K562 (cell line): ENCODE measurements at regions not wholly inside any gene's neighbourhood (a gene's known extent, or its start where the extent isn't known, plus 50 kb on each side); places are given as distances from the start of the nearest gene placed in this dataset.

ENCODE experiments used
- ATAC-seq: fragments of 200-7000 bp; cut with Tn5 transposase; 3 replicates; pipeline ENCODE4 v1.9.1; 2020; ENCODE audit warnings: moderate library complexity
- BruUV-seq: library from RNA; stranded (reverse); fragments of 400-500 nt; replicated peaks from 2 replicates; lab custom pipeline; 2021; lab: Mats Ljungman, UMichigan
- CTCF ChIA-PET: fragments of 300-600 bp; formaldehyde crosslinking; extraction: SDS; loops from one replicate; lab custom pipeline; 2021; ENCODE audit warnings: low intra/inter-chr PET ratio; lab: Yijun Ruan, JAX
- POLR2A ChIA-PET: fragments of 300-600, 350-650 bp; sonication (Branson Sonifier 250); formaldehyde crosslinking; extraction: SDS; loops from one replicate; lab custom pipeline; 2021; ENCODE audit warnings: antibody characterized with exemption, inconsistent platforms; lab: Yijun Ruan, JAX
- DNase-seq, 4 experiments: peaks; one replicate each; pipeline versions ENCODE4 v3.0.0 to v3.0.0-alpha.2; 2011 to 2018; ENCODE audit warnings: low spot score in 3 of 4, mixed read lengths in 3 of 4; ENCODE audit errors: extremely low read depth in 1 of 4
- FAIRE-seq: peaks from 2 replicates; lab custom pipeline; 2011; peaks lifted over from hg19 to GRCh38; lab: Jason Lieb, UNC
- H2AFZ ChIP-seq: 2 replicates; pipeline ENCODE4 v1.6.0; 2011; ENCODE audit warnings: low read depth, low read length, control low read depth, inconsistent platforms
- H3K27ac ChIP-seq: fragments of 200-600 bp; 3 replicates; pipeline ENCODE4 v1.8.0; 2011; ENCODE audit warnings: low read depth, mild to moderate bottlenecking, control low read depth, inconsistent platforms, low read length, moderate library complexity, mixed read lengths; ENCODE audit errors: extremely low read depth
- H3K27me3 ChIP-seq, 2 experiments: fragments of 300-600 bp in 1 of 2; 2 replicates in 1 of 2; 3 replicates in 1 of 2; pipeline versions ENCODE4 v1.6.0 to v1.8.0; 2011; ENCODE audit warnings: inconsistent platforms in 2 of 2, low read length in 2 of 2, mild to moderate bottlenecking in 1 of 2, mixed read lengths in 1 of 2, moderate library complexity in 1 of 2; ENCODE audit not compliant: control insufficient read depth in 2 of 2, insufficient read depth in 2 of 2
- H3K36me3 ChIP-seq: fragments of 300-600 bp; 3 replicates; pipeline ENCODE4 v1.8.0; 2011; ENCODE audit warnings: mild to moderate bottlenecking, low read length, inconsistent platforms; ENCODE audit not compliant: control insufficient read depth, insufficient read depth
- H3K4me1 ChIP-seq, 2 experiments: fragments of 200-600 bp in 1 of 2; replicated peaks in 1 of 2; 2 replicates in 1 of 2; 3 replicates in 1 of 2; pipeline versions ENCODE4 v1.5.1 to v1.8.0; 2011; ENCODE audit warnings: inconsistent platforms in 2 of 2, low read length in 2 of 2, mild to moderate bottlenecking in 1 of 2, mixed read lengths in 1 of 2, moderate library complexity in 1 of 2; ENCODE audit not compliant: control insufficient read depth in 2 of 2, insufficient read depth in 2 of 2
- H3K4me2 ChIP-seq: 2 replicates; pipeline ENCODE4 v1.6.1; 2011; ENCODE audit warnings: low read length, control low read depth, inconsistent platforms, mixed read lengths; ENCODE audit not compliant: insufficient read depth
- H3K4me3 ChIP-seq: fragments of 200-600 bp; sonication (generic), shearing (Covaris generic); 2 replicates; pipeline ENCODE4 v1.5.1; 2016; ENCODE audit warnings: control low read depth, inconsistent platforms
- H3K79me2 ChIP-seq: fragments of 200-600 bp; 3 replicates; pipeline ENCODE4 v1.8.0; 2011; ENCODE audit warnings: low read length, inconsistent platforms; ENCODE audit not compliant: control insufficient read depth, insufficient read depth
- H3K9ac ChIP-seq, 2 experiments: 2 replicates each; pipeline versions ENCODE4 v1.6.0 to v1.6.1; 2011; ENCODE audit warnings: low read depth in 2 of 2, low read length in 2 of 2, control low read depth in 1 of 2, inconsistent platforms in 1 of 2, mild to moderate bottlenecking in 1 of 2, mixed read lengths in 1 of 2; ENCODE audit not compliant: insufficient read depth in 1 of 2
- H3K9me1 ChIP-seq: one replicate; pipeline ENCODE4 v1.6.0; 2011; ENCODE audit warnings: inconsistent platforms, mild to moderate bottlenecking, low read length, moderate library complexity; ENCODE audit not compliant: control insufficient read depth, insufficient read depth
- H3K9me3 ChIP-seq: replicated peaks from 2 replicates; pipeline ENCODE4 v1.5.1; 2011; ENCODE audit warnings: low read depth, low read length, inconsistent platforms; ENCODE audit not compliant: control insufficient read depth, insufficient read depth
- H4K20me1 ChIP-seq: replicated peaks from 2 replicates; pipeline ENCODE4 v1.6.1; 2011; ENCODE audit warnings: low read length, inconsistent platforms, mixed read lengths; ENCODE audit not compliant: control insufficient read depth, insufficient read depth
- CC2D1A ChIP-seq: fragments of 450-650 bp; IDR thresholded peaks from 2 replicates; pipeline ENCODE4 v1.6.1; 2017; ENCODE audit warnings: mild to moderate bottlenecking
- ELK3 ChIP-seq: fragments of 450-650 bp; formaldehyde crosslinking; IDR thresholded peaks from 2 replicates; pipeline ENCODE4 v1.4.0; 2020; ENCODE audit warnings: mild to moderate bottlenecking
- FOXA3 ChIP-seq, 2 experiments: fragments of 450-650 bp in 1 of 2; sonication (generic) in 1 of 2; formaldehyde crosslinking; IDR thresholded peaks in 1 of 2; conservative IDR thresholded peaks in 1 of 2; 2 replicates each; pipeline versions ENCODE4 v1.4.0 to v1.8.0; 2020 to 2022; ENCODE audit warnings: mild to moderate bottlenecking in 2 of 2, missing genetic modification reagents in 1 of 2
- GATA2 ChIP-seq: sonication (generic); formaldehyde crosslinking; IDR thresholded peaks from 2 replicates; pipeline ENCODE4 v1.4.0; 2020; ENCODE audit warnings: mild to moderate bottlenecking, missing genetic modification reagents
- GATAD2B ChIP-seq: fragments of 450-650 bp; IDR thresholded peaks from 2 replicates; pipeline ENCODE4 v1.6.1; 2017; ENCODE audit warnings: mild to moderate bottlenecking, borderline replicate concordance
- HDAC6 ChIP-seq: IDR thresholded peaks from 2 replicates; pipeline ENCODE4 v1.6.1; 2012; ENCODE audit warnings: low read depth, mild to moderate bottlenecking, control low read depth, inconsistent platforms, low read length, moderate library complexity
- HOXB6 ChIP-seq: fragments of 250-450 bp; sonication (Bioruptor Pico); IDR thresholded peaks from 2 replicates; pipeline ENCODE4 v1.5.1; 2022; ENCODE audit warnings: mild to moderate bottlenecking, borderline replicate concordance
- MAFF ChIP-seq: IDR thresholded peaks from 2 replicates; pipeline ENCODE4 v1.6.1; 2012; ENCODE audit warnings: low read length, improper control_type of control experiment
- RCOR1 ChIP-seq, 2 experiments: IDR thresholded peaks; 2 replicates each; pipeline ENCODE4 v1.6.1; 2012; ENCODE audit warnings: low read depth in 2 of 2, low read length in 2 of 2, borderline replicate concordance in 1 of 2, improper control_type of control experiment in 1 of 2
- SREBF2 ChIP-seq: sonication (generic); formaldehyde crosslinking; IDR thresholded peaks from 2 replicates; pipeline ENCODE4 v1.4.0; 2020; ENCODE audit warnings: mild to moderate bottlenecking, missing genetic modification reagents
- WHSC1 ChIP-seq: IDR thresholded peaks from one replicate; pipeline ENCODE4 v1.6.1; 2012; ENCODE audit warnings: low read length, control low read depth, inconsistent platforms
- ZNF407 ChIP-seq: fragments of 450-650 bp; IDR thresholded peaks from 2 replicates; pipeline ENCODE4 v1.6.1; 2016; ENCODE audit warnings: low read depth
- ZNF740 ChIP-seq, 3 experiments: fragments of 200-800 bp in 1 of 3; sonication (Bioruptor generic) in 1 of 3; sonication (generic) in 1 of 3; formaldehyde crosslinking in 1 of 3; IDR thresholded peaks; 2 replicates each; pipeline versions ENCODE4 v1.6.1 to v1.8.0; 2016 to 2022; ENCODE audit warnings: mild to moderate bottlenecking in 2 of 3, missing compliant biosample characterization in 2 of 3, missing genetic modification characterization in 2 of 3, missing genetic modification reagents in 1 of 3
- WGBS: fragments of 100-300 bp; shearing (Covaris generic); methylation state at CpG from one replicate; pipeline ENCODE4 v1.1.6; 2016; ENCODE audit warnings: low coverage, mixed read lengths; ENCODE audit not compliant: insufficient coverage; ENCODE audit errors: missing lambda C conversion rate; 5-methylcytosine and 5-hydroxymethylcytosine counted together
- in situ Hi-C: fragments of 300-500 bp; cut with MboI; formaldehyde crosslinking; loops from 4 replicates; pipeline ENCODE4 v1.15.0; 2018; ENCODE audit warnings: inconsistent platforms, mixed read lengths
- intact Hi-C: fragments of 100-400 bp; cut with micrococcal nuclease; formaldehyde crosslinking; loops from 2 replicates; pipeline ENCODE4 v1.14.2; 2022

GRCh38 chr1:14439015-14439414, 159.5 kb upstream of the KAZN start:
- no peak for ATAC-seq
- DNase-seq: no peak
- Histone ChIP-seq H2AFZ (no peak overlapping the region), H3K9me3 (0 out of 2 replicates have a peak, but pooled peaks cover 4% of the 10 kb centered on the region), H3K4me3 (no peak overlapping the region), H3K27me3 (no peaks in the 10 kb centered on the region), H3K9me1 (no peaks in the 10 kb centered on the region), H3K4me1 (peaks cover 40 to 78% of the 10 kb centered on the region in 2 experiments), H3K4me2 (no peak overlapping the region), H3K79me2 (no peaks in the 10 kb centered on the region), H3K36me3 (no peaks in the 10 kb centered on the region), H4K20me1 (0 out of 2 replicates have a peak, but pooled peaks cover 4% of the 10 kb centered on the region), H3K27ac (no peak overlapping the region), H3K9ac (no peak overlapping the region)
- intact Hi-C loops: loop anchor here (5.0 to 10.0 kb wide), 3 partner anchors 96 to 343 kb away; no protein-coding TSS in a partner anchor
- CTCF ChIA-PET: no interaction called here
- in situ Hi-C loops: no loop called here
- POLR2A ChIA-PET: no interaction called here
- FAIRE-seq: no peak
- 32% methylated on average over 1 of the region's 1 CpG for WGBS
- no TSS peak for BruUV-seq
- TF ChIP-seq ZNF740 (CRISPR knock-in tag; IDR thresholded peaks at IDR 0.05) (no peak), ZNF740 (tag; IDR thresholded peaks at IDR 0.05) (no peak), RCOR1 (IDR thresholded peaks at IDR 0.05; ENCODE audit: borderline replicate concordance in 1 of 2, low read depth in 2 of 2, low read length in 2 of 2) (no peak), MAFF (no peak), WHSC1 (no peak), ZNF407 (no peak), CC2D1A (no peak), ELK3 (CRISPR knock-in tag) (no peak), SREBF2 (CRISPR knock-in tag) (no peak), HOXB6 (CRISPR knock-in tag) (no peak), HDAC6 (no peak), GATA2 (CRISPR knock-in tag) (no peak), FOXA3 (CRISPR knock-in tag; conservative IDR thresholded peaks at IDR 0.05 in 1 of 2, IDR thresholded peaks at IDR 0.05 in 1 of 2) (no peak), GATAD2B (no peak)
